ENCODE measurements at regions not wholly inside any gene's neighbourhood (a gene's known extent, or its start where the extent isn't known, plus 50 kb on each side); places are given as distances from the start of the nearest gene placed in this dataset.
A peak's percentile ranks its signal among the peaks of the same experiment; 100 is the strongest.

- in situ Hi-C loops (cut with HindIII; ENCODE audit: low pct_unique_long_range_greater_than_20kb, low sequenced_read_pairs): no loop called here
- no peak for DNase-seq (ENCODE audit: low read depth)
Observed at GRCh38 chr1:178629252-178630154, 95.5 kb upstream of the RALGPS2 start.

GRCh38 chr1:178630417-178630816 lies 94.6 kb upstream of the RALGPS2 start:
- in situ Hi-C loops (cut with HindIII; ENCODE audit: low pct_unique_long_range_greater_than_20kb, low sequenced_read_pairs): no loop called here
- no peak for DNase-seq (ENCODE audit: low read depth)

GRCh38 chr1:178632653-178633052 lies 92.4 kb upstream of the RALGPS2 start:
- no peak for DNase-seq (ENCODE audit: low read depth)

GRCh38 chr1:178633056-178633455 lies 92.0 kb upstream of the RALGPS2 start:
- in situ Hi-C loops (cut with HindIII; ENCODE audit: low pct_unique_long_range_greater_than_20kb, low sequenced_read_pairs): no loop called here
- DNase-seq (ENCODE audit: low read depth): peak; percentile 33

More at GRCh38 chr1:178632653-178633052, 92.4 kb upstream of the RALGPS2 start:
- in situ Hi-C loops (cut with HindIII; ENCODE audit: low pct_unique_long_range_greater_than_20kb, low sequenced_read_pairs): no loop called here

- no peak for DNase-seq (ENCODE audit: low read depth)
- in situ Hi-C loops (cut with HindIII; ENCODE audit: low pct_unique_long_range_greater_than_20kb, low sequenced_read_pairs): no loop called here
Observed at GRCh38 chr1:178634445-178634844, 90.6 kb upstream of the RALGPS2 start.

- in situ Hi-C loops (cut with HindIII; ENCODE audit: low pct_unique_long_range_greater_than_20kb, low sequenced_read_pairs): no loop called here
- DNase-seq (ENCODE audit: low read depth): no peak
Observed at GRCh38 chr1:178637841-178638240, 87.2 kb upstream of the RALGPS2 start.

- in situ Hi-C loops (cut with HindIII; ENCODE audit: low pct_unique_long_range_greater_than_20kb, low sequenced_read_pairs): no loop called here
- no peak for DNase-seq (ENCODE audit: low read depth)
Observed at GRCh38 chr1:178639326-178639725, 85.7 kb upstream of the RALGPS2 start.

GRCh38 chr1:178642282-178642681 lies 82.8 kb upstream of the RALGPS2 start:
- DNase-seq (ENCODE audit: low read depth): no peak
- in situ Hi-C loops (cut with HindIII; ENCODE audit: low pct_unique_long_range_greater_than_20kb, low sequenced_read_pairs): no loop called here

GRCh38 chr1:178643349-178643748 lies 81.7 kb upstream of the RALGPS2 start:
- in situ Hi-C loops (cut with HindIII; ENCODE audit: low pct_unique_long_range_greater_than_20kb, low sequenced_read_pairs): no loop called here
- DNase-seq (ENCODE audit: low read depth): no peak

GRCh38 chr1:178643831-178644230 lies 81.2 kb upstream of the RALGPS2 start:
- in situ Hi-C loops (cut with HindIII; ENCODE audit: low pct_unique_long_range_greater_than_20kb, low sequenced_read_pairs): no loop called here
- no peak for DNase-seq (ENCODE audit: low read depth)

- in situ Hi-C loops (cut with HindIII; ENCODE audit: low pct_unique_long_range_greater_than_20kb, low sequenced_read_pairs): no loop called here
Observed at GRCh38 chr1:178644308-178645120, 80.5 kb upstream of the RALGPS2 start.

GRCh38 chr1:178645157-178645807 lies 79.8 kb upstream of the RALGPS2 start:
- no peak for DNase-seq (ENCODE audit: low read depth)

More at GRCh38 chr1:178644308-178645120, 80.5 kb upstream of the RALGPS2 start:
- DNase-seq (ENCODE audit: low read depth): no peak

GRCh38 chr1:178645808-178646200 lies 79.2 kb upstream of the RALGPS2 start:
- no peak for DNase-seq (ENCODE audit: low read depth)
- in situ Hi-C loops (cut with HindIII; ENCODE audit: low pct_unique_long_range_greater_than_20kb, low sequenced_read_pairs): no loop called here

More at GRCh38 chr1:178645157-178645807, 79.8 kb upstream of the RALGPS2 start:
- in situ Hi-C loops (cut with HindIII; ENCODE audit: low pct_unique_long_range_greater_than_20kb, low sequenced_read_pairs): no loop called here

GRCh38 chr1:178646821-178647220 lies 78.2 kb upstream of the RALGPS2 start:
- in situ Hi-C loops (cut with HindIII; ENCODE audit: low pct_unique_long_range_greater_than_20kb, low sequenced_read_pairs): no loop called here
- no peak for DNase-seq (ENCODE audit: low read depth)

- no peak for DNase-seq (ENCODE audit: low read depth)
- in situ Hi-C loops (cut with HindIII; ENCODE audit: low pct_unique_long_range_greater_than_20kb, low sequenced_read_pairs): no loop called here
Observed at GRCh38 chr1:178648151-178648550, 76.9 kb upstream of the RALGPS2 start.

GRCh38 chr1:178649582-178650350 lies 75.3 kb upstream of the RALGPS2 start:
- in situ Hi-C loops (cut with HindIII; ENCODE audit: low pct_unique_long_range_greater_than_20kb, low sequenced_read_pairs): no loop called here
- DNase-seq (ENCODE audit: low read depth): no peak

GRCh38 chr1:178650934-178651511 lies 74.0 kb upstream of the RALGPS2 start:
- DNase-seq (ENCODE audit: low read depth): no peak
- in situ Hi-C loops (cut with HindIII; ENCODE audit: low pct_unique_long_range_greater_than_20kb, low sequenced_read_pairs): no loop called here

GRCh38 chr1:178651742-178652141 lies 73.3 kb upstream of the RALGPS2 start:
- in situ Hi-C loops (cut with HindIII; ENCODE audit: low pct_unique_long_range_greater_than_20kb, low sequenced_read_pairs): no loop called here
- no peak for DNase-seq (ENCODE audit: low read depth)

All from Caki2 (cell line).